ENCODE measurements at regions not wholly inside any gene's neighbourhood (a gene's known extent, or its start where the extent isn't known, plus 50 kb on each side); places are given as distances from the start of the nearest gene placed in this dataset.

DNA sequence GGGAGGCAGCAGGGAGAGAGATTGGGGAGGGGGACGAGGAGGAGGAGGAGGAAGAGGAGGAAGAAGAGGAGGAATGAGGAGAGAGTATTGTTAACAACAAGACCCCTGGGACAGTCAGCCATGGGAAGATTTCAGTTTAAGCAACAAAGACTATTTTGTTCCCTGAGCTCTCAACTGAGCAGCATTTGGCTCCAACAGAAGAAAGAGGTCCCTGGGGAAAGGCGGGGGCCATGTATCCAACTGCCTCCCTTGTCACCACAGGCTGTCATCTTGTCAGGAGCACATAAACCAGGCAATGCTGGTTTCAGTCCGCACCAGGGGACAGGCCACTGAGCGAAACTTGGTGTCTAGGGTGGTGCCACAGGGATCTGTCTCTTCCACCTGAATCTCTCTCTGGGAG, 316.1 kb downstream of the TLE1 start:
- DNase-seq, result no peak
- Histone ChIP-seq H3K27ac (no peak overlapping the region), H3K27me3 (ENCODE audit: insufficient read depth, low read depth, severe bottlenecking) (no peaks in the 10 kb centered on the region), H3K4me3 (ENCODE audit: low read depth, low read length) (no peak overlapping the region), H3K36me3 (no peaks in the 10 kb centered on the region), H3K9me3 (ENCODE audit: severe bottlenecking) (no peaks in the 10 kb centered on the region)
- TF ChIP-seq, protein P1, sequence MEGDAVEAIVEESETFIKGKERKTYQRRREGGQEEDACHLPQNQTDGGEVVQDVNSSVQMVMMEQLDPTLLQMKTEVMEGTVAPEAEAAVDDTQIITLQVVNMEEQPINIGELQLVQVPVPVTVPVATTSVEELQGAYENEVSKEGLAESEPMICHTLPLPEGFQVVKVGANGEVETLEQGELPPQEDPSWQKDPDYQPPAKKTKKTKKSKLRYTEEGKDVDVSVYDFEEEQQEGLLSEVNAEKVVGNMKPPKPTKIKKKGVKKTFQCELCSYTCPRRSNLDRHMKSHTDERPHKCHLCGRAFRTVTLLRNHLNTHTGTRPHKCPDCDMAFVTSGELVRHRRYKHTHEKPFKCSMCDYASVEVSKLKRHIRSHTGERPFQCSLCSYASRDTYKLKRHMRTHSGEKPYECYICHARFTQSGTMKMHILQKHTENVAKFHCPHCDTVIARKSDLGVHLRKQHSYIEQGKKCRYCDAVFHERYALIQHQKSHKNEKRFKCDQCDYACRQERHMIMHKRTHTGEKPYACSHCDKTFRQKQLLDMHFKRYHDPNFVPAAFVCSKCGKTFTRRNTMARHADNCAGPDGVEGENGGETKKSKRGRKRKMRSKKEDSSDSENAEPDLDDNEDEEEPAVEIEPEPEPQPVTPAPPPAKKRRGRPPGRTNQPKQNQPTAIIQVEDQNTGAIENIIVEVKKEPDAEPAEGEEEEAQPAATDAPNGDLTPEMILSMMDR (IDR thresholded peaks at IDR 0.05; ENCODE audit: low read depth, low read length), result no peak

DNA sequence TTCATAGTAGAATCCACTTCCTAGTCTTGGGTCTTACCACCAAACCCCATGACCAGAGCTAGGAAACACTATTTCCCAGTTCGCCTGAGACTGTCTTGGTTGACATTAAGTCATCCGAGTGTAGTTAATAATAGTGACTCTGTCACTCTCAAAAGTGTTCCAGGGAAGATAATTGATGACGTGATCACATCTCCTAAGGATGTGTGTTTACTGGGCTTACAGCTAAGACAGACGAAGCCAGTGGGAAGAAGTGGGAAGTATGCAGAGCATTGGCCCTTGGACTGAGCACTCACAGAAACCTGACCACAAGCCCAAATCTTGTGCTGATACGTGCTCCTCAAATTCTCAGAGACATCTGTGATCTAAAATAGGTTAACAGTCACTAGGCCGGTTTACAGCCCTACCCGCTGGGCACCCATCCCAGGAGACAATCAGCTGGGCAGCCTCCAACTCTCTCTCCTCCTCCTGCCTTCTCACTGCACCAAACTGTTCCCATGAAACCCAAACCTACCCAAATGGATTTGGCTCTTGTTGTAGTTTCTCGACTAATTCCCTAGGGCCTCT, 316.6 kb downstream of the TLE1 start:
- H3K27ac ChIP-seq, result no peak overlapping the region
- H3K27me3 ChIP-seq (ENCODE audit: insufficient read depth, low read depth, severe bottlenecking), result no peaks in the 10 kb centered on the region
- H3K9me3 ChIP-seq (ENCODE audit: severe bottlenecking), result no peaks in the 10 kb centered on the region
- TF ChIP-seq, protein P1 (IDR thresholded peaks at IDR 0.05; ENCODE audit: low read depth, low read length), result no peak
- no peaks in the 10 kb centered on the region for H3K36me3 ChIP-seq
- H3K4me3 ChIP-seq (ENCODE audit: low read depth, low read length), result no peak overlapping the region
- DNase-seq, result no peak

DNA sequence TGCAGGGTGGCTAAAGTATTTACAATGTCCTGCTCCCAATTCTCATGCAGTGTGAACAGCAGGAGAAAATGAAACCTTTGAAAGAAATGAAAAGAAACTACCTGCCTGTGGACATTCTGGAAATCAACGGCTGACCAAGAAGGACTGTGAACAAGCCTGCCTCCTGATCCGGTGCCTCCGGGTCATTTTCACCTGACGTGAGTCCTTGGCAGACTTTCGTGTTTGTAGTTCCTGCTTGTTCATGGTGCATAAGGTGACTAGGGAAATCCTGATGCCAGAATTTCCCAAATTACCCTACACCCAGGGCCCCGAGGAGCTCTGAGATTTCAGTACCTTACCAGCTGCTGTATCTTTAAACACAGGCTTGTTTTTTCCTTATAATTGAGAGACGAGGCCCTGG, 317.5 kb downstream of the TLE1 start:
- TF ChIP-seq, protein P1 (IDR thresholded peaks at IDR 0.05; ENCODE audit: low read depth, low read length), result no peak
- no peak for DNase-seq
- Histone ChIP-seq H3K27ac (no peak overlapping the region), H3K9me3 (ENCODE audit: severe bottlenecking) (no peaks in the 10 kb centered on the region), H3K4me3 (ENCODE audit: low read depth, low read length) (no peak overlapping the region), H3K36me3 (no peaks in the 10 kb centered on the region), H3K27me3 (ENCODE audit: insufficient read depth, low read depth, severe bottlenecking) (no peaks in the 10 kb centered on the region)

DNA sequence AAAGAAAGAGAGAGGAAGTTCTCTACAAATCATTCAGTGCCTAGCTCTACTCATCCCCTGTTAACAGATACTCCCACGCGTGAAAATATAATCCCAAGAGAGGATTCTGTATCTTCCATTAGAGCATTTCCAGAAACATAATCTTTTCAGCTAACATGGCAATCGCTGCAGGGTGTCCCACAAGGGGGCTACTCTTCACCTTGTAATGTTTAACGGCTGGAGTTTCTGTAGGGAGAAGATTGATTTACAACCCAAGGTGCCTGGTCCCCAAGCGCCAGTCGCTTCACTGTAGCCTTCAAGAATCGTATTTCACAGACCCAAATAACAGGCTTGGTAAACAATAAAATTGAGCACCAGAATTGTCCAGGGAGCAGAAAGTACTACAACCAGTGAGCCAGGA, 318.7 kb downstream of the TLE1 start:
- Histone ChIP-seq H3K9me3 (ENCODE audit: severe bottlenecking) (no peaks in the 10 kb centered on the region), H3K36me3 (no peaks in the 10 kb centered on the region), H3K27me3 (ENCODE audit: insufficient read depth, low read depth, severe bottlenecking) (no peaks in the 10 kb centered on the region), H3K27ac (no peak overlapping the region), H3K4me3 (ENCODE audit: low read depth, low read length) (no peak overlapping the region)
- no peak for DNase-seq
- TF ChIP-seq, protein P1 (IDR thresholded peaks at IDR 0.05; ENCODE audit: low read depth, low read length), result no peak

DNA sequence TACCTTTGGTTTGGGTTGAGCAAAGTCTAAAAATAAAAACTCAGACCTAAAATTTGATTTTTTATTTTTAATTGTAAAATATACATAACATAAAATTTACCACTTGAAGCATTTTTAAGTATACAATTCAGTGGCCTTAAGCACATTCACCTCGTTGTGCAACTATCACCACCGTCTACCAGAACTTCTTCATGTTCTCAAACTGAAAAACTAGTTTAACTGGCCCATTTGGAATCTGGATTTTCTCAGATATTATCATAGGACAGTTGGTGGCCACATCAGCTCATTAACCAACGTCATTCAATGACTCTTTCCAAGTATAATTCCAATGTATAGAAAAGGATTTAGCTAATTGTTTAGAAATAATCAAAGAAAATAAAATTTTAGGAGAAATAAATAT, 319.3 kb downstream of the TLE1 start:
- H3K9me3 ChIP-seq (ENCODE audit: severe bottlenecking), result no peaks in the 10 kb centered on the region
- TF ChIP-seq, protein P1 (IDR thresholded peaks at IDR 0.05; ENCODE audit: low read depth, low read length), result no peak
- no peaks in the 10 kb centered on the region for H3K27me3 ChIP-seq (ENCODE audit: insufficient read depth, low read depth, severe bottlenecking)
- DNase-seq, result no peak
- no peak overlapping the region for H3K27ac ChIP-seq
- H3K4me3 ChIP-seq (ENCODE audit: low read depth, low read length), result no peak overlapping the region
- no peaks in the 10 kb centered on the region for H3K36me3 ChIP-seq

DNA sequence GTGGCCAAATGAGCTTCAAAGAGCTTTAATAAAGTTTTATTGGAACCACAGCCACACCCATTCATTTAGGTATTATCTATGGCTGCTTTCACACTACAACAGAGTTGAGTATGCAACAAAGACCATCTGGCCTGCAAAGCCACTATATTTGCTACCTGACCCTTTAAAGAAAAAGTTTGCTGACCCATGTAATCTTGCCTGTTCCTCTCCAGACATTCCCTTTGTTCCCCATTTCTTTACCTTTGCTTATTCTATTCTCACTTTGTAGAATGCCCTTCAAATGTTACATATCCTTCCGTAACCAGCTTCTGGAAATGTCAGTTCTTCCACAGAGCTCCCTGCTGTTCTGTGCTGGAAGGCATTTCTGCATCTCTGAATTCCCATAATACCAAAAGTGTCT, 320.2 kb downstream of the TLE1 start:
- Histone ChIP-seq H3K36me3 (no peaks in the 10 kb centered on the region), H3K27me3 (ENCODE audit: insufficient read depth, low read depth, severe bottlenecking) (no peaks in the 10 kb centered on the region), H3K4me3 (ENCODE audit: low read depth, low read length) (no peak overlapping the region), H3K27ac (no peak overlapping the region), H3K9me3 (ENCODE audit: severe bottlenecking) (peaks cover under 1% of the 10 kb centered on the region)
- TF ChIP-seq, protein P1 (IDR thresholded peaks at IDR 0.05; ENCODE audit: low read depth, low read length), result no peak
- DNase-seq, result no peak

All from WERI-Rb-1 (cell line).